ENCODE measurements at regions not wholly inside any gene's neighbourhood (a gene's known extent, or its start where the extent isn't known, plus 50 kb on each side); places are given as distances from the start of the nearest gene placed in this dataset.

DNA sequence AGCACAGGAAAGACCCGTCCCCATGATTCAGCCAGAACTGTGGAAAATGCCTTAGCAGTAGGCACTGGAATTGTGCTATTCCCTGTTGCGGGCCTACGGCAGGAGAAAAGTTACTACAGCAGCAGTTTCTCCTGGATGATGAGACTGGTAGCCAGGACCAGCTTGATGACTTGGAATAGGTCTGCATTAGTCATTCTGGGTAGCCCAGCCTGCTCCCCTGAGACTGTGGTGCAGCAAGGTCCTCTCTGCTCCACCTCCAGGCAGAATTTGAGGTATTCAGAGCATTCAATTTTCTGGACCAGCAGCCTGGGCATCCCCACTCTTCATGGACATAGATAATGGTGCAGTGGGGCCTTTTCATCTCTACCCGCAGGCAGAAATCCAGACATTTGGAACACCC is 490.0 kb downstream of the SH2D4B start:
- no peak for DNase-seq

DNA sequence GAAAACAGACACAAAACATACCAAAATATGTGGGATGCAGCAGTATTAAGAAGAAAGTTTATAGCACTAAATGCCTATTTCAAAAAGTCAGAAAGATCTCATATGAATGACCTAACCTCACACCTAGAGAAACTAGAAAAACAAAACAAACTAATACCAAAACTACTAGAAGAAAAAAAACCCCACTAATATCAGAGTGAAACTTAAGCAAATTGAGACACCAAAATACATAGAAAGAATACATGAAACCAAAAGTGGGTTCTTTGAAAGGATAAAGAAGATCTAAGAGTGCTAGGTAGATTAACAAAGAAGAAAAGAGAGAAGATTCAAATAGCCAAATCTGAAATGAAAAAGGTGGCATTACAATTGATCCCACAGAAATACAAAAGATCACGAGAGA is 494.1 kb downstream of the SH2D4B start:
- DNase-seq, result no peak

DNA sequence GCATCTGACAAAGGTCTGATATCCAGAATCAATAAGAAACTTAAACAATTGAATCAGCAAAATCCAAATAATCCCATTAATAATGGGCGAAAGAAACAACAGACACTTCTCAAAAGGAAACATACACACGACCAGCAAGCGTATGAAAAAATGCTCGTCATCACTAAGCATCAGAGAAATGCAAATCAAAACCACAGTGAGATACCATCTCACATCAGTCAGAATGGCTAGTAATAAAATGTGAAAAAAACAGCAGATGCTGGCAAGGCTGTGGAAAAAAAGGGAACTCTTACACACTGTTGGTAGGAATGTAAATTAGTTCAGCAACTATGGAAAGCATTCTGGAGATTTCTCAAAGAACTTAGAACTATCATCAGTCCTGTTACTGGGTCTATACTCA is 496.7 kb downstream of the SH2D4B start:
- no peak for DNase-seq

DNA sequence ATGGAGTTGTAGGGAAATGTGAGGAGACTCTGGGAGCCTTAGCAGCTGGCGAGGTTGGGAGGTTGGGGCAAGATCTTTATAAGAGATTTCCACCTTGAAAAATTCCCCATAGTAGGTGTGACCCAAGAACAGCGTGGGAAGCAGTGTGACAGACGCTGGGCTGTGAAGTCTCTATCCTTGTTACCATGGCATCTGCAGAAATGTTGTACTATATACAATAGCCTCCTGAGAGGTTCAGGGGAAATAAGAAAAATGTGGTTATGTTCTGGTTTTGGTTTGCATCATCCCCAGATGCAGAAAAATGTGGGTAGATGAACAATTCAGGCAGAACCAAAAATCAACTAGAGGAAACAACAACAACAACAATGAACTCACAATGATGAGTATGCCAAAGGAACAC is 498.6 kb downstream of the SH2D4B start:
- DNase-seq, result no peak

DNA sequence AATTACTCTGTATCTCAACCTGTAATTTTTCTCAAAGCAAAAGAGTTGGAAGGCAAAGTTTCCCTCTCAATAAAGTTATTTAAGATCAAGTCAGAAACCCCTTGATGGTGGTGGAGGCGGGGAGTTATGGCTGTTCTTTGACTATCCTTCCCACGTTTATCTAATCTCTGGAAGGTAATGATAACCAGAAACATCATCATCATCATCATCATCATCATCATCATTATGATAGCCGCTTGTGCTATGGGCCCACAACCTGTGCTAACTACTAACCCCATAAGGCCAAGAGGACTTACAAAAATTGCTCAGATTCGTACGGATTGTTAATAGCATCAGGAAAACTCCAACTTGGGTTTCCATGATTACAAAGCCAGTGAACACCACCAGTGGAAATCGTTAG is 502.3 kb downstream of the SH2D4B start:
- no peak for DNase-seq

DNA sequence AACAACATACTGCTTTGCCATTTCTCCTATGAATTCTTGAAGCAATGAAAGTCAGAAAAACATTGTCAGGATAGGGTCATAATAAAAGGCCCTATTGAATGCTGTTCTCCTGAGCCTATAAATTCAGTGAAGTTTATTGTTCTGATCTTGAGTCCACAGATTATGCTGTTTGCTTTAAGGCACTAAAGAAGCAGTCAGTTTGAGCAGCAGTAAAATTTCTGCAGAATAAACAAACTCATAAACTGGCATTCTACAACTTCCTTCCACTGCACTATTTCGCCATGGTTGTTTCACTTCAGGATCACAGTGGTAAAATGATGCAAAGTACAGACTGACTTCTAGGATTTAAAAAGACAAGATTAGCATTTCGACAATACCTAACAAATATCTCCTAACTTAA is 503.2 kb downstream of the SH2D4B start:
- no peak for DNase-seq

DNA sequence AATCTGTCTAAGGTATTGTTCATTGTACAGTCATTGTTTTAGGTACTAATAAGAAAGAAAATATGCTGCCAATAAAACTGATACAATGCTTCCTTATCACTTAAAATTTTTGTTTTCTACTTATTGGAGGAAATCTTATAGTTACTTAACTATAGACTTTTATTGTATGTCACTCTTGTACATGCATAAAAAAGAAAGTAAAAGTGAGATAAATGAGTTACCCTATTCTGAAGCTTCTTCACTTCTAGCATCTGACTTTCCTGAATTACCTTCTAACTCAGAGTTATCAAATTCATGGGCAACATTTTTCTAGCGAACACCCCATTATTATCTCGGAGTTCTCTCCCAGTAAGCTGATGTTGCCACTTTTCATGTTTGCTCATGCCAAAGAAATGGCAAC is 504.9 kb downstream of the SH2D4B start:
- no peak for DNase-seq

DNA sequence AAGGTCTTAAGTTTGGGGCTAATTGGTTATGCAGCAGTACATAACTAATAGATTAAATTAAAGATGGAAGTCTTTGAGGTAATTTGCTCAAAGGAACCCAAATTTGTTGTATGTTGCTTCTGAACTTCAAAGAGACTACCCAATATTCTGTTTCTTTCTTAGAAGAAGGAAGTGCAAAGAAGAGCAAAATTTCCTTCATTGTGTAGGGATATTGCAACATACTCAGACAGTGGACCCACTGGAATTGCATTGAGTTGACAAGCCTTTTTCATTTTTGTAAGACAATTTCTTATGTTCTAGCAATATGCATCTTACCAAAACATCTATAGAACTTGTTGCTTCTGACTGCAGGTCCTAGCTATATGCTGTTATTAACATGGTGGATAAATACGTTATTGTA is 527.8 kb downstream of the SH2D4B start:
- no peak for DNase-seq

DNA sequence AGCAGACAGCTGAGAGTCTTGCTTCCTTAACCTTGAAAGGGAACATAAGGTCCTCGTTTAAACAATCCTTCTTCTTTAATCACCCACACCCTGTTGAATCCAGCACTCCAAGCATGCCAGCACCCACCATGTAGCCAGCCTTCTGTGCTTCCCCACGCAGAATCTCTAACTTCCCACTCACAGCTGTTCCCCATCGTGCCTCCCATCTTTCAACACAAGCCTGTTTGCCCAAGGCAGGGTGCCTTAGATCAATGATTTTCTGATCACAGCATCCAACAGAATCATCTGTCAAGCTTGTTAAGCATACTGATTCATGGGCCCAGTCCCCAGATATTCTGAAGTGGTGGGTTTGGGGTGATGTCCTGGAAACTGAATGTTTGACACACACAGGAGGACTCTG is 530.8 kb downstream of the SH2D4B start:
- DNase-seq, result no peak

DNA sequence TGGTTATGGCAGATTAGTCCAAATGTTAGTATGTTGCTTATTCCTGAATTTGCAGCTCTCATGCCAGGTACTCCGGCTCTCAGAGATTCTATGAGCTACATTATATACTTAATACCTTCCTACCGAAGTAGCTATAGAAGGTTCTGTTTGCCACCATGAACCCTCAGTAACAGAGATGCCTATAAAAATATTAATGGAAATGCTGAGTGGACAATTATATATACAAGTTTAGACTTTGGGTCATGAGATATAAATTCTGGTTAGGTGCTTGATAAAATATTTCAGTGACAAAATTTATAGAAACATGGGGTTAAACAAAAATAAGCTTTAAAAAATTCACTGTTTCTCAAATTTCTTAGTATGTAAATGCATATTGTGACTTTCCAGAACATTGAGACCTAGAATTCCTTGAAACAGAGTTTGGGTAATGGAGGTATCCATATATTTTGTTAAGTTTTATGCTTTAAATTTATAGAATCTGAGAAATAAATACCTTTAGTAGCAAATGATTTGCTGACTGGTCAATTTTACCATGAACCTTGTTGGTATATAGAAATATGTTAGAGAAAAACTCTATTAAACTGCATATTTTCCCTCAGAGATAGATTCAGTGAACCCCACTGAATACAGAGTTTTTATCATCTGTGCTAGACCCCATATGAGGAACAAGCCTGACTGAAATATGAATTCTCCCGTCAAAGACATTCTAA is 533.5 kb downstream of the SH2D4B start:
- no peak for DNase-seq

DNA sequence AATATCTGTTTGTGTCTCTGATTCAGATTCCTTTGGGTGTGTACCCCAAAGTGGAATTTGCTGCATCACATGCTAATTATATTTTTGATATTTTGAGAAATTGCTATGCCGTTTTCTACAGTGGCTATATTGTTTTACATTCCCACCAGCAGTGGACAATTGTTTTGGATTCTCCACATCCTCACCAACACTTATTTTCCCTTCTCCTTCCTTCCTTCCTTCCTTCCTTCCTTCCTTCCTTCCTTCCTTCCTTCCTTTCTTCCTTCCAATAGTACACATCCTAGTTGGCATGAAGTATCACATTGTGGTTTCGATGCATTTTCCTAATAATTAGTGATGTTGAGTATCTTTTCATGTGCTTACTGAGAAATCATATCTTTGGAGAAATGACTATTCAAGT is 535.5 kb downstream of the SH2D4B start:
- no peak for DNase-seq

DNA sequence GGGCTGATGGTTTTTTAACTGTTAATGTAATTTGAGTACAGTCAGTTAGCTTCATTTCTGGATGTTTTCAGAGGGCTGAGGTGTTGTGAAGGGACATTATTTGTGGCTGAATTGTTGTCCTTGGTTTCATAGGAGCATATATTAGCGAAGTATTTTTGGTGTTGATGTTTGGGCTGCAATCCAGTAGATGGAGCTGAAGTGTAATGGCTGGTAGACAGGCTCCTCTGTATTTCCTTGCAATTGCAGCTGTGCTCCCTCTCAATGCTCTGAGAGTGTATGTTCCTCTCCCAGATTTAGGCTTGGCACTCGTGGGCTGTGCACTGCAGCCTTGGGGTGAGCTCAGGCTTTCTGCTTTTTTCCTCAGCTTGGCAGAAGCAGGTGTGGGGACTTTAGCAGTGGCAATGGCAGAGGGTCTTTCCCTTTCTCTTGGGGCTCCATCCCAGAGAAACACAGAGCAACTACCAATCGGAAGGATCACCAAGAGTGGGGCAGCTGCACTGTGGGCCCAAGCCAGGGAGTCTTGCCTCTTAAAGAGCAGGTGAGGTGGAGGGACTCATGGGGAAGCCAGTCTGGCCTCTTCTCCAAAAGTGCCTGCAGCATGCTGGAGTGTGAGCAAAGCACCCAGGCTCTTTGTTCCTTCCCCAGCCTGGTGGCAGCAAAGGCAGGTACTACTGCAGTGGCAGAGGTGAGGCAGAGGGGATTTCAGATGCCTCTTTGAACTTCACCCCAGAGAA is 544.4 kb downstream of the SH2D4B start:
- DNase-seq, result no peak

DNA sequence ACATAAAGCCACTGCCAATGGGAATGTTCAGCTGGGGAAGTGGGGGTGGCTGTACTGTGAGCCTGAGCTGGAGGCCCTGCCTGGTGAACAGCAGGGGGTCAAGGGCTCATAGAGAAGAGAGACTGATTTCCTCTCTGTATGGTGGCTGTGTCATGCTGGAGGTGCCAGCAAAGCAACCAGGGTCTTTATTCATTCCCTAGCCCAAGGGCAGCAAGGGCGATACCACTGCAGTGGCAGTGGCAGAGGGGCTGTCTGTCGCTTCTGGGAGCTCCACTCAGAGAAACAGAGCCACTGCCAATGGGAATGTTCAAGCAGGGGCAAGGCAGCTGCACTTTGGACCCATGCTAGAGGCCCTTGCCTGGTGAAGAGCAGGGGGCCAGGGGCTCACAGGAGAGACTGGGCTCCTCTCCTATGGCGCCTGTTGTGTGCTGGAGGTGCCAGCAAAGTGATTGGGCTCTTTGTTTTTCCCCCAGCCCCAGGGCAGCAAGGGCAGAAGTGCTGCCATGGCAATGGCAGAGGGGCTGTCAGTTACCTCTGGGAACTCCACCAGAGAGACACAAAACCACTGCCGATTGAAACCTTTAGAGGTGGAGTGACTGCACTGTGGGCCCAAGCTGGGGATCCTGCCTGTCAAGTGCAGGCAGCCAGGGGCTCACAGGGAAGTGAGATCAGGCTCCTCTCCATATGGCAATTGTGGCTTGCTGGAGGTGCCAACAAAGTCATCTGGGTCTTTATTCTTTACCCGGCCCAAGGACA is 545.1 kb downstream of the SH2D4B start:
- DNase-seq, result no peak

DNA sequence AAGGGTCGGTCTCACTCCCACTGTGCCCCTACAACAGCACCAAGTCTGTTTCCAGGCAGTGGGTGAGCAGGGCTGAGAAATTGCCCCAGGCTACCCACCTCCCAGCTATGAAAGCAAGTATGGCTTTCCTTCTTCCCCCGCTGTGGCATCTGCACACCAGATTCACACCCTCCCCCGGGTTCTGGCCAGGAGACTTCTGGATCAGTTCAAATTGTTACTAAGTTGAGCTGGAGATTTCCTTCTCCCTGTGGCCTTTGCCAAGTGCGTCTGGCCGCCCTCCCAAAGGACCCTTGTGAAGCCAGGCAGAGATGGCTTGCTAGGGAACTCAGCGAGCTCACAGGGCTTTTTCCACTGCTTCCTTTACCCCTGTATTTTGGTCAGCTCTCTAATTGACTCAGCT is 555.4 kb downstream of the SH2D4B start:
- DNase-seq, result no peak

DNA sequence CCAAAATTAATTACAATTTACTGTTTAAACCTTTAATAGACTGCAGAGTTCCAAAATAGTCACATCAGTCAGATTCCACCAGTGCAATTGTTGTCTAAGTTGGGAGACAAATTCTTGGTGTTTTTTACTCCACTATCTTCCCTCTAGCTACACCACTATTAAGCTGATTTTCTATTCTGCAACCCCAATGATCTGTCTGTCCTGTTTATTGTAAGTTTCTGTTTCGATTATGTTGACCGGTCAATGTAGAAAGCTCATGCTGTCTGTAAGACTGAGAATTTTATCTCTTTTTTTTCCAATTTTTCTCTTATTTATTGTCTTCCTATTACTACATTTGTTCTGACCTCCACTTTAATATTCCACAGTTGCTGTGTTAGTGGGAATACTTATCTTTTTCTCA is 557.5 kb downstream of the SH2D4B start:
- no peak for DNase-seq

DNA sequence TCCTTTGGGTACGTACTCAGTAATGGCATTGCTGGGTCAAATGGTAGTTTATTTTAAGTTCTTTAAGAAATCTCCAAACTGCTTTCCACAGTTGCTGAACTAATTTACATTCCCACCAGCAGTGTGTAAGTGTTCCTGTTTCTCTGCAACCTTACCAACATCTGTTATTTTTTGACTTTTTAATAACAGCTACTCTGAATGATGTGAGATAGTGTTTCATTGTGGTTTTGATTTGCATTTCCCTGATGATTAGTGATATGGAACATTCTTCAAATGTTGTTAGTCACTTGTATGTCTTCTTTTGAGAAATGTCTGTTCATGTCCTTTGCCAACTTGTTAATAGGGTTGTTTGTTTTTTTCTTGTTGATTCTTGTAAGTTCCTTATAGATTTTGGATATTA is 558.9 kb downstream of the SH2D4B start:
- DNase-seq, result no peak

DNA sequence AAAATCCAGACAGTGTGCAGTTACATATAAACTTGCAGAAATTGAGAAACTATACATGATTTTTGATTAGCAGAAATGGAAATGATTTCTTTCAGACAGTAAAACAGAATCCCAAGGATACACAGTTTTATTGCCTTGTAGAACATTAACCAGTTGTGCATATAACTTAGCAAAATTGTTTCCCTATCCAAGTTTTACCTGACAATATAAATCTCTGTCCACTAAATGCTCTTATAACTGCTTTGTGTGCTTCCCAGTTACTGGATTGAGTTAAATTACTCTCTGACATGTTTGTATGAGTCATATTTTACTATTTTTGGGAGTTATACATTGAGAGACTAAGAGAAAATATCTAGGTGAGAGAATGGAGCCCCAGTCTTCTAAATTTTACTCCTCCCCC is 563.4 kb downstream of the SH2D4B start:
- DNase-seq, result no peak

DNA sequence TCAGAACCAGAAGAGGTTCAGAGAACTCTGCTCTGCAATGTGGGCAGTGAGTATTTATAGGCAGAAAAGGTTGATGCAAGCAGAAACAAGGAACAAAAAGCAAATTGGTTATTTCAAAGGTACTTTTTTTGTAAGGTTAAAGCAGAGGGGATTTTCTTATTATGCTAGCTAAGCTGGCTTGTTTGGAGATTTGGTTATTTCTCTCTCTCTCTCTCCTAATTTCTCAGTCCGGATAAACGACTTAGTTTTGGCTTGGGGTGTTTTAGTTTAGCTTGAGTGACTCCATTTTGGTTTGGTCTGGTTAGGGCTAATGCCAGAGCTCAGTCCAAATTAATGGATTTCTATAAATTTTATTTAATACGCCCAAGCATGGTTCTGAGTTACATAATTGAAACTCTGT is 566.8 kb downstream of the SH2D4B start:
- no peak for DNase-seq

DNA sequence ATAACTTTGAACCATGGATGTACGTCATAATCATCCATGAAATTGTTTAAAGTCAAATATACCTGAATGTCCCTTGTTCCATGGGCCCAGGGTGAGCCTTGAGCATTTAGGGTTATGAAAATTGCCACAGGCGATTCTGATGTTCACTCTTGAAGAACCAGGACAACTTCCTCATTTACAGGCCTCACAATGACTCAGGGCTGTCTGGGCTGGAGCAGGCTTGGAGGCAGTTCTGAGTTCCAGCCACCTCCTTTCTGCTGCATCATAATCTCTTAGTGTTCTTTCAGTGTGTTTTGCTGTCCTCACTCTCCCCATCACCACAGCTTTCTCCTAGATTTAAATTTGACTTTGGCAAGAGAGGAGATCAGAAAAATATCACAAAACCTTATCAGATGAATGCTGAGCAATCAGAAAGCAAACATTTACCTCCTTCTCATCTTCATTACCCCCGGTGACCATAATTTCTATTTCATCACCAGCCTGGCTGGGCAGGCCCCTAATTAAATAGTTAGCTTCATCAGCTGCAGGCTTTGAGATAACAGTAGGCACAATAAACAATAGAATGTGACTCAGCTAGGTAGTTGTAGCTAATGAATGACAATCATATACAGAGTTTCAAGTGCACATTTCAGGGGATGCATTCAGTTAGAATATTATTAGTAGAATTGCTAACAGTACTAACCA is 571.0 kb downstream of the SH2D4B start:
- DNase-seq, result no peak

DNA sequence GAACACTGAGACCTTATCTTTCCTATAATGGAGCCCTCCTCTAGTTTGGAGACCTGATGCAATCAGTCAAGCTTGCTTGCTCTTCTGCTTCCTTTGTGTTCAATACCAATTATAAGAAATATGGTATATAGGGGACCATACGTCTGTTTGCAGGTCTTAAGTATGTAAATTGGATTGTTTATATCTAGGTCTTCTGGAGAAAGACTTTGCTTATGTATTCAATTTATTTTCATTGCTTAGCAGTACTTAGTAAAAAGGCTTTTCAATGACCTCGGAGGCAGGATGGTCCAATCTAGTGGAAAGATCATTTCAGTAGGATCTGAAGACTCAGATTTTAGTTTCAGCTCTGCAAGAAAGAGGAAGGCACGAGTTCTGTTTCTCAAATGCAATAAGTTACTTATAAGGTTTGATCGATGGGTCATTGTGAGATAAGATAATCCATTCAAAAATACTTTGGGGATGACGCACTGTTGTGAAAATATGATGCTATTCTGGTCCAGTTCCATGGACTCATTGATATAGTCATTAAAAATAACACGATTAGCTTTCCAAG is 571.6 kb downstream of the SH2D4B start:
- no peak for DNase-seq

DNA sequence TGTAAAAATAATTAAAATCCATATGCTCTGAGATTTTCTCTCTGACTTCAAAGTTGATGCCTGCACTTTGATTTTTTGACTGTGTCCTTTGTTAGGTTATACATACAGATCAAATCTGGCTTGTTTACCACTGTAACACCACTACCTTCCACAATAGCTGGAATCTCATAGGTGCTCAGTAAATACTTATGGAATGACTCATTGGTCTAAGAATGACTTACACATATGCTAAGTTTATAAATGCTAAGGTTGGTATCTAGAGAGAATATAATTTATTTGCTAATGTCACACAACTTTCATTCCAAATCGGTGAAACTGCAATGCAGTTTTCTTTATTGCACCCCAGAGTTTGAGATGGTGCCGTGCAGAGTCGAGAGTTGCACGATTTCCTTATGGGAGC is 578.5 kb downstream of the SH2D4B start:
- no peak for DNase-seq

DNA sequence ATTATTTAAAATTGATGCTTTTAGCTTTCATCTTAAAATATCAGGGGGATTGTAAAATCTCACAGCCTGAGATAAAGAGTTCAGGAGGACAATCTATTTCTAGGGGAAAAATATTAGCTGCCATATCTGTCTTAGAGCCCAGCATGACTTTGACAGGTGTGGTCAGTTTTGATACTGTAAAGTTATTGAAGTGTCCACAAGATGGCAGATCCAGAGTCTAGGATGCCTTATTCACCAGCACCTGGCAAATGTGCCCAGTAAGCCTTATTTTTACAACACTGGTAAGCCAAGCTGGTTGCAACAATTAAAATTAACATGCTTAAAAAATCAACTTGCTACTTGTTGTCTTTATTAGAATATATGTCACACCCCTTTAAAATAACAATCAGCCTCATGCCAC is 579.3 kb downstream of the SH2D4B start:
- no peak for DNase-seq

DNA sequence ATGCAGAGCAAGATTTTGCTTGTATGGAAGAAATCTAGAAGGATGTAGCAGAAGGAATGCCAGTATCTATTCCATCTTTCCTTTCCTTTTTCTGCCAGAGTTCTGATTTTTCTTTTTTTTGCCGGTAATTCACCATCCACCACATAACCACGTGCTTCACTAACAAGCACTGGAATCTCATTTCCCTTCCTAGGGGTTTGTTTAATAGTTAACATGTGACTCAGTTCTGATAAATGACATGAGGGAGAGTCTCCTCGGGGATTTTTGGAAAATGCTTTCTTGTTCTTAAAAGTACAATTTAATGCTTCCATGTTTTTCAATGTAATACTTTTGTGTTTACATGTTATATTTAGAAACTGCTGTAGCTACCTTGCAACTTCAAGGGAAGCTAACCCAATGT is 590.2 kb downstream of the SH2D4B start:
- DNase-seq, result no peak

All from CD4-positive, alpha-beta T cell treated with Interleukin-1 beta for 1 hour (primary cell).